GM19372 (cell line): ENCODE measurements at regions not wholly inside any gene's neighbourhood (a gene's known extent, or its start where the extent isn't known, plus 50 kb on each side); places are given as distances from the start of the nearest gene placed in this dataset.

Source experiments
- ATAC-seq: cut with Tn5 transposase; IDR thresholded peaks from one replicate; pipeline ENCODE4 v1.9.1; 2021; ENCODE audit warnings: mild to moderate bottlenecking, low read depth, moderate library complexity; ENCODE audit not compliant: unreplicated experiment

DNA sequence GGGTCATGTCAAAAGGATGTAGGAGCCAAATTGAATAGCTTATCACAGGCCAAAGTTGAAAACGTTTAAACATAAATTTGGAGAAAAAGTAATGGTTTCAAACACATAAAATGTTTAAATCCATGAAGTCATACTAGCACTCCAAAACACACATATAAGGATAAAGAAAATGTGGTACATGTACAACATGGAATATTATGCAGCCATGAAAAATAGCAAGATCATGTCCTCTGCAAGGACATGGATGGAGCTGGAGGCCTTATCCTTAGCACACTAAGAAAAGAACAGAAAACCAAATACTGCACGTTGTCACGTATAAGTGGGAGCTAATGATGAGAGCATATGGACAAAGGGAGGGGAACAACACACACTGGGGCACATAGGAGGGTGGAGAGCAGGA is 911.7 kb upstream of the PCDH20 start:
- no peak for ATAC-seq

DNA sequence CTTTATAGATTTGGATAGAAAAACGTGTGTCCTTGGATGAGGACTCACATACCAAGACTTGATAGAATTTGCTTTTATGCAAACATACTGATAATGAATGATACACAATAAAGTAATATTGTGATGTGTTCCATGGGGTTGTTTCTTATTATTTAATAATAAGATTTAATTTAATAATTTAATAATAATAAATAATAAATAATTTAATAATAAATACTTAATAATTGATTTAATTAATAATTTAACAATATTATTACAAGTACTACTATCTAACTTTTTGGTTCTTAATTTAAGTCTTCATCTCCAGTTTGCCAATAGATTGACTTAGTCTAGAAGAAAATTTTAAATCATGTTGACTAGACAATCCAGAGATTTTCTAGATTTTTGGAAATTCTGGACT is 909.2 kb upstream of the PCDH20 start:
- ATAC-seq, result no peak

- ATAC-seq, result no peak
Measured at GRCh38 chr13:62321895-62322294, 906.2 kb upstream of the PCDH20 start.

GRCh38 chr13:62321139-62321538 is 905.5 kb upstream of the PCDH20 start:
- ATAC-seq, result no peak

GRCh38 chr13:62320129-62321108 is 904.8 kb upstream of the PCDH20 start:
- ATAC-seq, result peak; percentile 84

DNA sequence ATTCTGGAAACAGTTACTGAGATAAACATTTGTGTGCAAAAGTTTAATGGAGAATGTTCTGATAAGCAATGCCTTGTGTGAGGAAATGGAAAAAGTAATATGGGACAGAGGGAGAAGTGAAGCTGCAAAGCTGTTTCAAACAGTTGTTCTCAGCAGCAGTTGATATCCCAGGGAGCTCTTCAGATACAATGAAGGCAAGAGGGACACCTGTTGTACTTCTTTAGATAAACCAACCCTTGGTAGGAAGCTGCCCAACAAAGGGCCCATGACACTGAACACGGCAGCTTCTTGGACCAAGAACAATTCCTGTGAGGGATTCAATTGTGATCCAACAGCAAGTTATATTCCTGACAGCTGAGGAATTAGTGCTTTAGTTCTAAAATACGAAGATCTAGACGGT is 894.3 kb upstream of the PCDH20 start:
- ATAC-seq, result no peak

- ATAC-seq, result peak; percentile 93
Measured at GRCh38 chr13:62305756-62306155, 890.1 kb upstream of the PCDH20 start.

DNA sequence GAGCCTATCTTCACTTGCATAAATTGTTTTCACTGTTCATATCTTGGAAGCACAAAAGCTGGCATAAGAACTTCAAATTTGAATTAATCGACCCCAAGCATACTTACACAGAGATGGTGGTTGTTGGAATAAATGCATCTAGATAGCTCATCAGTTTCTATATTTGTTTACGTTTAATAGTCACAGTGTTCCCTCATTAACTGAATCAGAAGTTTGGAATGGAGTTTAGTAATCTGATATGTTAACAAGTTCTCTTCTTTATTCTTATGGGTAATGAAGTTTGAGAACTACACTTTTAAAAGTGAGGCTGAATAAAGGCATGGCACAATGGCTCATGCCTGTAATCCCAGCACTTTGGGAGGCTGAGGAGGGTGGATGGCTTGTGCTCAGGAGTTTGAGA is 886.7 kb upstream of the PCDH20 start:
- ATAC-seq, result no peak

DNA sequence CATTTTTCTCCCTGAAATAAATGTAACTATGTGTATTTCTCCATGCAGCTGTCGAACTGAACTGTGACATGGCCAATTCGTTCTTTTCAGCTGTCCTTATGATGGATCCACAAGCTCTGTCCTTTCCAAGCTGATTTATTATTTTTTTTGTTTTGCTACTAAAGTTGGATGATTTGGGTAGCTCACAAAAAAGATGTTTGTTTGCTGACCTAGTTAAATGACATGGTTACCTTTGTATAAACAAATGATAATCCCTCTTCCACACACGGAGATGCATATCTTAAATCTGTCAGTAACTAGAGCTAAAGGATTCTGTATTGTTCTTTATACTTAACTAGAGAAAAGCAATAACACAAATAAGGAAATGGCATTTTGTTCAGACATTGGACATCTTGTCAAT is 884.3 kb upstream of the PCDH20 start:
- ATAC-seq, result no peak

DNA sequence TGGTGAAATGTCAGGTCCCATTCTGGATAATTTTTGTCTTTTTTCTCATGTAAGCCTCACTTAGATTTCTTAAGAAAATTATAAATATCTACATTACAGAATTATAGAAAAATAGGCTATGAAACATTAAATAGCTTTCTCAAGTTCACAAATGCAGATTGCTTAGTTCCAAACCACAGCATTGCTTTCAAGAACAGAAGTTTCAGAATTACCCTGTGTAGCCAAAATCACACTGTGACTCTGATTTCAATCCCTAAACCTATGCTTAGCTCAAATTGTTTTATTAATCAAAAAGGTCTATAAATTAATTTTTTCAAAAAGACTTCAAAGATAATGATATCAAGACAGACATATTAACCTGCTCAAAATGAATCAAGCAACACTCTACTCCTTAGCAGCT is 881.2 kb upstream of the PCDH20 start:
- no peak for ATAC-seq

DNA sequence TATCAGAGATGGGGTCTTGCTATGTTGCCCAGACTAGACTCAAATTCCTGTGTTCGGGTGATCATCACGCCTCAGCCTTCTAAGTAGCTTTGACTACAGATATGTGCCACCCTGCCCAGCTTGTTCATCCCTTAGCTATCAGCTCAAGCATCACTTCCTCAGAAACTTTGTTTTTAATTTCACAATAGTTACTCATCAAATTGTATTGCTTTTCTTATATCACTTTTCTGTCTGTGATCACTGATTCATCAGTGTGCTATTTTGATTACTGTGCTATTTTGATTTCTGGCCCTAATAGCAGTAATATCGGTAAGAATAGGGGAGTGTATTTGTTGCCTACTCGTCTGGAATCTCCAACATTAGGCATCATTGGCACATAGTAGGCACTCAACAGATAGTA is 878.6 kb upstream of the PCDH20 start:
- no peak for ATAC-seq

DNA sequence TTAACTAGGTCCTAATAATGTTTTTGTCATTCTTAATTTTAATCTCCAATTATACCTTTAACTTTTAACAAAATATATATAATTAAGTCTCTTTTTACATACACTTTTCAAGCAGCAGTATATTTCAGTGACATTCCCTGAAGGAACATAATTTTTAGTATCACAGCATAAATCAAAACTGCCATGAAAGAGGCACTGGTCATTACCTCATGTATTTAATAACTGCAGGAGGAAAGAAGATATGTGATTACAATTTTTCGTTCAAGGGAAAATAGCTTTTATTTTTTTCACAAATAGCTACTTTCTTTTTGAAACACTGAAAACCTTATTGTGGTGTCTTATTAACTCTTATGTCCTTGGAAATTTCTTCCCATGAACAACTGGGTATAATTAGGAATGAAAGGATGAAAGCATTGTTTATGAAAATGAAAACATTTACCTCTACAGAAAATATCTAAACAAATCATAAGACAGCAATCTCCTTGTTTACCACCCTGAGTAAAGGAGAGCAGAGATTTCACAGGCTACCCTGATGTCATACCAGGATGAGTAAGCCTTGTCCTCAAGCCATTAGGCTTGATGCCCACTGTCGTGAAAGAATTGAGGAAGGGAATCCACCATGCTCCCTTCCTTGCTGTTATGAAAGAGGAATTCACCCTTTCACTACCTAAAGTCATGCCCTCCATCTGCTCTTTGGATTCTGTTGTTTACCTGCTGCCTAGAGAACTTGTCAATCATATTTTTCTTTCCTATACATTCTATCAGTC is 877.2 kb upstream of the PCDH20 start:
- ATAC-seq, result no peak

DNA sequence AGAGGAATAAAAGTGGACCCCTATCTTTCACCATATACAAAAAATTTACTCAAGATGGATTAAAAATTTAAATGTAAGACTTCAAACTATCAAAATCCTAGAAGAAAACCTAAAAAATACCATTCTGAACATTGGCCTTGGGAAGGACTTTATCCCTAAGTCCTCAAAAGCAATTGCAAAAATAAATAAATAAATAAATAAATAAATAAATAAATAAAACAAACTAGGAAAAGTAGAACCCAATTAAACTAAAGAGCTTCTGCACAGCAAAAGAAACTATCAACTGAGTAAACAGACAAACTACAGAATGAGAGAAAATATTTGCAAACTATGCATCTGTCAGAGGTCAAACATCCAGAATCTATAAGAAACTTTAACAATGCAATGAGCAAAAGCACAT is 874.9 kb upstream of the PCDH20 start:
- no peak for ATAC-seq

DNA sequence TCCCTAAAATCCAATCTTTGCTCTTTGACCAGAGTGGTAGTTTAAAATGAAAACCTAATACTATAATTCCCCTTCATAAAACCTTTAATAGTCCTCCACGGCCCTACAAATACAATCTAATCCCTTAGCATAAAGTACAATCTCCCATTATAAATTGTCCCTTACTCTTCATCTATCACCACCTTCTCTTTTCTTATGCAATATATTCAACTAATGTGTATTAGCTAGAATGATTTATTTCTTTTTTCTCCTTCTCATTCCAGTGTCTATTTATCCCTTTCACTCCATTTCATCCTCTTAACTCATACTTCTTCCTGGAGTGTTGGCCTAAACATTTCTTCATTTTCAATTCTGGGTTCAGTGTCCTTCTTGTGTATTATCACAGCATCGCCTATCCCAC is 872.1 kb upstream of the PCDH20 start:
- no peak for ATAC-seq

DNA sequence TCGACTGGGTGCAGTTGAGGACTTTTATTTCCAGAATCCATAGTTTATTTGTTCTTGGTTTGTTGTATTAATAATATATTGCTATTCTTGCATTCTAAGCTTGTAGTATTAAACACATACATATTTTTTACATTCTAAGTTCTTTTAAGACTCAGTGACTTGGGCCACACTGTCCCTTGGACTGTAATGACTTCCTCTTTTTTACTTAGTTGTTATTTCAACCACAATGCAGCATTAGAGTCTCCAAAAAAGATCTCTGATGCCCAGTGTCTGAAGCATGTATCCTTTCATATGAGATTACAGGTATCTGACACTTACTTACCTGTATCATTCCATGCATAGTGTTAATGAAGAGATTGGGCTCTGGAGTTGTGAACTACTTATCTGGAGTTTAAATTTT is 864.9 kb upstream of the PCDH20 start:
- peak; percentile 97 for ATAC-seq

DNA sequence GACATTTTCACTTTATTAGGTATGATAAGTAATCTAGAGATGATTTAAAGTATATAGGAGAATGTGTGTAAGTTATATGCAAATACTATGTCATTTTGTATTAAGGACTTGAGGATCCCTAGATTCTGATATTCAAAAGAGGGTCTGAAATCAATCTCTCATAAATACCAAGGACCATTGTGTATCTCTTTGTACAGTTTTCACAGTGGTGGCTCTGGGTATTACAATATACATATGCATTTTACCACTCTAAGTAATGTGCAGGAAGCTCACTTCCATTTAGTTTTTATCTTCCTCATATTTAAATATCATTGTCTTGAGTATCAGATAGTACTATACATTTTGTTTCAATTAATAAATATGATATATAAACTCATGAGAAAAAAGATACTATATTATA is 862.6 kb upstream of the PCDH20 start:
- ATAC-seq, result no peak

GRCh38 chr13:62251734-62252133 is 836.1 kb upstream of the PCDH20 start:
- no peak for ATAC-seq

- ATAC-seq, result no peak
Measured at GRCh38 chr13:62250501-62251201, 835.0 kb upstream of the PCDH20 start.

DNA sequence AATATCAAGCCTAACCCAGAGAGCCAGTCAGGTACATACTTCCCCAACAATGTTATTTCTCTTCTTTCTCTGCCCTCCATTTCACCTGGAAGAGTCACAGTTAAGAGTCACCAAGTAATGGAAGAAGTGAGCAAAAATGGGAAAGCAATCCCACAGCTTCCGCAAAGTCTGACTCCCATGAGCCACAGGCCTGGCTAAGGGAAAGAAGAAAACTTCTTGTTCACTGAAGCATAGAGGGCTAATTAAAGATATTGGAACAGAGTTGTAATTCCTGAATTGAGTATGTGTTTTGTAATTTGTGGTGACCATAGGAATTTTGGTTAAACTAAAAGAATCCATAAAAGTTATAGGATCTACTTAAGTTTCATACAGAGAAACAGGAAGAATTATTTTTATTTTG is 830.9 kb upstream of the PCDH20 start:
- no peak for ATAC-seq

GRCh38 chr13:62243106-62243505 is 827.5 kb upstream of the PCDH20 start:
- no peak for ATAC-seq

DNA sequence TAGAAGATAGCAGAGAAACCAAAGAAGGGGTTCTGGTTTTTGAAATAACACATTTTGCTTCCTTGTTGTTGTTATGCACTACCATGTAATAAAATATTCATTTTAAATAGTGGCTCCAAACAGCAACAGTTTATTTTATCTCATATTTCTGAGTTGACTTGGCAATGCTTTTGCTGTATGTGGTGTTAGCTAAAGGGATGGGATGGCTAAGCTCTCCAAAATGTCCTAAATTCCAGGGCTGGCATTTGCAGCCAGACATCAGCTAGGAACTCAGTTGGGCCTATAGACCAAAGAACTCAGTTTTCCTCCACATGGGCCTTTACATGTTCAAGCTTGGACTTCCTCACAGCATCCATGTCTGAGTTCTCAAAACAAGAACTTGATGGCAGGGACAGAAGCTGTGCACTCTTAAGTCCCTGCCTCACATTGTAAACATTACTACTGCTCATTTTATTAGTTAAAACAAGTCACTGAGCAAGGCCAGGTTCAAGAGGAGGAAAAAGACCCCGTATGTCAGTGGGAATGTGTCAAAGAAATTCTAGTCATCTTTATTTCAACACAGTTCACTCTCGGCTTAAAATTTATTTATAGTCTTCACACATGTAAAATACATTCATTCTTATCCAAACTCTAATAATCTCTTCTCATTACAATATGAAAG is 819.3 kb upstream of the PCDH20 start:
- no peak for ATAC-seq
